Upper lobe of right lung (tissue), 1 donor: ENCODE measurements at regions not wholly inside any gene's neighbourhood (a gene's known extent, or its start where the extent isn't known, plus 50 kb on each side); places are given as distances from the start of the nearest gene placed in this dataset.

Experiments
- ATAC-seq: fragments of 200-7000 bp; cut with Tn5 transposase; one replicate; pipeline ENCODE4 v1.9.1; 2020; ENCODE audit warnings: mild to moderate bottlenecking, moderate library complexity
- DNase-seq: peaks from one replicate; pipeline ENCODE4 v3.0.0-alpha.2; 2020
- H3K27ac ChIP-seq: fragments of 200-600 bp; one replicate; pipeline ENCODE4 v1.8.0; 2022
- H3K27me3 ChIP-seq: fragments of 200-600 bp; one replicate; pipeline ENCODE4 v1.8.0; 2022; ENCODE audit warnings: mild to moderate bottlenecking
- H3K36me3 ChIP-seq: fragments of 200-600 bp; one replicate; pipeline ENCODE4 v1.8.0; 2022
- H3K4me1 ChIP-seq: fragments of 200-600 bp; one replicate; pipeline ENCODE4 v1.8.0; 2022
- H3K4me3 ChIP-seq: fragments of 200-600 bp; one replicate; pipeline ENCODE4 v1.8.0; 2022; ENCODE audit warnings: mild to moderate bottlenecking
- H3K9me3 ChIP-seq: fragments of 200-600 bp; one replicate; pipeline ENCODE4 v1.8.0; 2022
- CTCF ChIP-seq: fragments of 200-600 bp; IDR thresholded peaks from one replicate; pipeline ENCODE4 v1.8.0; 2022; ENCODE audit warnings: antibody characterized with exemption
- intact Hi-C: fragments of 100-400 bp; cut with DNase I; formaldehyde crosslinking; loops from one replicate; pipeline ENCODE4 v1.11.0; 2022
- donor health status: DM: no; HTN: yes; CAD: no; lungs with severe emphysema.

- H3K9me3 ChIP-seq, result no peaks in the 10 kb centered on the region
- no peak for TF ChIP-seq CTCF
- intact Hi-C loops, result no loop called here
- H3K36me3 ChIP-seq, result no peaks in the 10 kb centered on the region
- H3K27me3 ChIP-seq, result no peaks in the 10 kb centered on the region
- no peaks in the 10 kb centered on the region for H3K4me1 ChIP-seq
- no peak overlapping the region for H3K27ac ChIP-seq
- DNase-seq (no peak), ATAC-seq (no peak)
- no peak overlapping the region for H3K4me3 ChIP-seq
Measured at GRCh38 chr13:105345730-105346129, 1189.7 kb downstream of the EFNB2 start.

- H3K9me3 ChIP-seq, result no peaks in the 10 kb centered on the region
- H3K27ac ChIP-seq, result no peak overlapping the region
- H3K27me3 ChIP-seq, result no peaks in the 10 kb centered on the region
- DNase-seq, result no peak
- no peak overlapping the region for H3K4me3 ChIP-seq
- ATAC-seq, result no peak
- H3K36me3 ChIP-seq, result no peaks in the 10 kb centered on the region
- no peak for TF ChIP-seq CTCF
- intact Hi-C loops, result no loop called here
- no peaks in the 10 kb centered on the region for H3K4me1 ChIP-seq
Measured at GRCh38 chr13:105345131-105345530, 1190.3 kb downstream of the EFNB2 start.

- ATAC-seq, result no peak
- Histone ChIP-seq H3K27me3 (no peaks in the 10 kb centered on the region), H3K9me3 (no peaks in the 10 kb centered on the region), H3K4me1 (no peaks in the 10 kb centered on the region), H3K4me3 (no peak overlapping the region), H3K36me3 (no peaks in the 10 kb centered on the region), H3K27ac (no peak overlapping the region)
- intact Hi-C loops, result no loop called here
- TF ChIP-seq CTCF, result no peak
- no peak for DNase-seq
Measured at GRCh38 chr13:105343134-105343806, 1192.2 kb downstream of the EFNB2 start.

- Histone ChIP-seq H3K4me3 (no peak overlapping the region), H3K36me3 (no peaks in the 10 kb centered on the region), H3K27ac (no peak overlapping the region), H3K9me3 (no peaks in the 10 kb centered on the region), H3K4me1 (no peaks in the 10 kb centered on the region), H3K27me3 (no peaks in the 10 kb centered on the region)
- intact Hi-C loops, result no loop called here
- DNase-seq, result no peak
- TF ChIP-seq CTCF, result no peak
- ATAC-seq, result no peak
Measured at GRCh38 chr13:105342281-105342820, 1193.1 kb downstream of the EFNB2 start.

- Histone ChIP-seq H3K9me3 (no peaks in the 10 kb centered on the region), H3K36me3 (no peaks in the 10 kb centered on the region), H3K27ac (no peak overlapping the region), H3K27me3 (no peaks in the 10 kb centered on the region), H3K4me3 (no peak overlapping the region), H3K4me1 (no peaks in the 10 kb centered on the region)
- DNase-seq, result no peak
- intact Hi-C loops, result no loop called here
- TF ChIP-seq CTCF, result no peak
- no peak for ATAC-seq
Measured at GRCh38 chr13:105341758-105342157, 1193.7 kb downstream of the EFNB2 start.
